ENCODE measurements at regions not wholly inside any gene's neighbourhood (a gene's known extent, or its start where the extent isn't known, plus 50 kb on each side); places are given as distances from the start of the nearest gene placed in this dataset.
"Not testable (repeated sequence)": the region's sequence is repeated elsewhere in the genome, so short reads cannot be mapped to it uniquely, and the experiment has no call there.

DNA sequence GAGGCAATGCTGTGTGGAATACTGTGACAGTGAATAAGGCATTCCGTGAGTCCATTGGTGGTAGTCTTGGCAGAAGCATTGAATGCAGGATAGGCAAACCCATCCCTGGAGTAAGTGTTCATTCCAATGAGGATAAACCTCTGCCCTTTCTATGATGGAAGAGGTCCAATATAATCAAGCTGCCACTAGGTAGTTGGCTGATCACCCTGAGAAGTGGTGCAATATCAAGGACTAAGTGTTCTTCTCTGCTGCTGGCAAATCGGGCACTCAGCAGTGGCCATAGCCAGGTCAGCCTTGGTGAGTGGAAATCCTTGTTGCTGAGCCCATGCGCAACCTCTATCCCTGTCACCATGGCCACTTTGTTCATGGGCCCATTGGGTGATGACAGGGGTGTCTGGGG lies 70.1 kb downstream of the FBXO4 start:
- Mint-ChIP-seq H3K4me3 (no peak overlapping the region), H3K9me3 (peaks cover 11% of the 10 kb centered on the region), H3K27me3 (ENCODE audit: low read depth, poor library complexity) (no peaks in the 10 kb centered on the region), H3K27ac (no peak overlapping the region), H3K4me1 (no peaks in the 10 kb centered on the region), H3K36me3 (ENCODE audit: low read depth) (no peaks in the 10 kb centered on the region)
- TF ChIP-seq, protein P1, sequence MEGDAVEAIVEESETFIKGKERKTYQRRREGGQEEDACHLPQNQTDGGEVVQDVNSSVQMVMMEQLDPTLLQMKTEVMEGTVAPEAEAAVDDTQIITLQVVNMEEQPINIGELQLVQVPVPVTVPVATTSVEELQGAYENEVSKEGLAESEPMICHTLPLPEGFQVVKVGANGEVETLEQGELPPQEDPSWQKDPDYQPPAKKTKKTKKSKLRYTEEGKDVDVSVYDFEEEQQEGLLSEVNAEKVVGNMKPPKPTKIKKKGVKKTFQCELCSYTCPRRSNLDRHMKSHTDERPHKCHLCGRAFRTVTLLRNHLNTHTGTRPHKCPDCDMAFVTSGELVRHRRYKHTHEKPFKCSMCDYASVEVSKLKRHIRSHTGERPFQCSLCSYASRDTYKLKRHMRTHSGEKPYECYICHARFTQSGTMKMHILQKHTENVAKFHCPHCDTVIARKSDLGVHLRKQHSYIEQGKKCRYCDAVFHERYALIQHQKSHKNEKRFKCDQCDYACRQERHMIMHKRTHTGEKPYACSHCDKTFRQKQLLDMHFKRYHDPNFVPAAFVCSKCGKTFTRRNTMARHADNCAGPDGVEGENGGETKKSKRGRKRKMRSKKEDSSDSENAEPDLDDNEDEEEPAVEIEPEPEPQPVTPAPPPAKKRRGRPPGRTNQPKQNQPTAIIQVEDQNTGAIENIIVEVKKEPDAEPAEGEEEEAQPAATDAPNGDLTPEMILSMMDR (IDR thresholded peaks at IDR 0.05): no peak
- DNase-seq: no peak

DNA sequence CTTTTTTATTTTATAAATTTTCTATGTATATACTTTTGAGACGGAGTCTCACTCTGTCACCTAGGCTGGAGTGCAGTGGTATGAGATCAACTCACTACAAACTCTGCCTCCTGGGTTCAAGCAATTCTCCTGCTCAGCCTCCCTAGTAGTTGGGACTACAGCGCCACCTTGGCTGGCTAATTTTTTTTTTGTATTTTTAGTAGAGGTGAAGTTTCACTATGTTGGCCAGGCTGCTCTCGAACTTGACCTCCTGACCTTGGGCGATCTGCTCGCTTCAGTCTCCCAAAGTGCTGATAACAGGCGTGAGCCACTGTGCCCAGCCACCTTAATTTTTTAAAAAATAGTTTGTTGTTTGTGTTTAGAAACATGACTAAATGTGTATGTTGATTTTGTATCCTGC lies 76.6 kb downstream of the FBXO4 start:
- Mint-ChIP-seq H3K36me3 (ENCODE audit: low read depth) (no peaks in the 10 kb centered on the region), H3K4me1 (no peaks in the 10 kb centered on the region), H3K4me3 (no peak overlapping the region), H3K9me3 (peaks cover 11% of the 10 kb centered on the region), H3K27ac (no peak overlapping the region), H3K27me3 (ENCODE audit: low read depth, poor library complexity) (no peaks in the 10 kb centered on the region)
- DNase-seq: no peak
- TF ChIP-seq, protein P1 (IDR thresholded peaks at IDR 0.05): no peak

DNA sequence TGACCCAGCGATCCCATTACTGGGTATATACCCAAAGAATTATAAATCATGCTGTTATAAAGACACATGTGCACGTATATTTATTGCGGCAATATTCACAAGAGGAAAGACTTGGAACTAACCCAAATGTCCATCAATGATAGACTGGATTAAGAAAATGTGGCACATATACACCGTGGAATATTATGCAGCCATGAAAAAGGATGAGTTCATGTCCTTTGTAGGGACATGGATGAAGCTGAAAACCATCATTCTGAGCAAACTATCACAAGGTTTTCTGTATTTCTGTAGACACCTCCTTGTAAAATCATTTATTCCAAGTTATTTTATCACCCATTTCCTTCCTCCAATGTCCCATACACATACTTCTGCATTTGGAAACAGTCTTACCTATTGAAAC lies 78.8 kb downstream of the FBXO4 start:
- not testable (repeated sequence) for H3K4me1 Mint-ChIP-seq; H3K27me3 Mint-ChIP-seq (ENCODE audit: low read depth, poor library complexity)

GRCh38 chr5:42005561-42006153 lies 80.6 kb downstream of the FBXO4 start:
- Mint-ChIP-seq H3K9me3 (no peaks in the 10 kb centered on the region), H3K36me3 (ENCODE audit: low read depth) (no peaks in the 10 kb centered on the region), H3K4me1 (no peaks in the 10 kb centered on the region), H3K27ac (no peak overlapping the region), H3K4me3 (no peak overlapping the region), H3K27me3 (ENCODE audit: low read depth, poor library complexity) (no peaks in the 10 kb centered on the region)
- no peak for DNase-seq
- TF ChIP-seq, protein P1 (IDR thresholded peaks at IDR 0.05): peak; percentile 82

More for the DNA sequence above, 78.8 kb downstream of the FBXO4 start:
- H3K9me3 Mint-ChIP-seq; H3K4me3 Mint-ChIP-seq; H3K27ac Mint-ChIP-seq; DNase-seq; H3K36me3 Mint-ChIP-seq (ENCODE audit: low read depth): not testable (repeated sequence)

DNA sequence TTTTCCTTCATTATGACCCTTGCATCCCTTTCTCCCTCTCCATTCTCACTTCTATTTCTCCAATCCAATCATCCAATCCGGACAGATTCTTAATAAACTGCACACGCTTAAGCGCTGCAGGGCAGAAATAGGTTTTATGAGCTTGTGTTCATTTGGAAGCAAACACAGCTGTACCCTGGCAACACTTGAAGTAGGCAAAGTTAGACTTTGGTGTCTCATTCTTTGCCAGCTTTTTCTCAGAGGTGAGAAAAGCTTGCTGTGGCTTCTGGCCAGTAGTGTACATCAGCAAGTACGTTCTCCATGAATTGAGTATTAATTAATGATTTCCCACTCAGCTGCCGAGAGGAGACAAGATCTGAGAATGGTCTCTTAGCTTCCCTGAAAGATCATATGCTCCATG lies 88.5 kb downstream of the FBXO4 start:
- Mint-ChIP-seq H3K4me3 (no peak overlapping the region), H3K36me3 (ENCODE audit: low read depth) (no peaks in the 10 kb centered on the region), H3K9me3 (no peaks in the 10 kb centered on the region), H3K27me3 (ENCODE audit: low read depth, poor library complexity) (peaks cover 3% of the 10 kb centered on the region), H3K4me1 (no peaks in the 10 kb centered on the region), H3K27ac (no peak overlapping the region)
- TF ChIP-seq, protein P1 (IDR thresholded peaks at IDR 0.05): no peak
- no peak for DNase-seq

GRCh38 chr5:42015254-42015653 lies 90.2 kb downstream of the FBXO4 start:
- DNase-seq: no peak
- Mint-ChIP-seq H3K27me3 (ENCODE audit: low read depth, poor library complexity) (peaks cover 3% of the 10 kb centered on the region), H3K9me3 (no peaks in the 10 kb centered on the region), H3K27ac (no peak overlapping the region), H3K4me1 (no peaks in the 10 kb centered on the region), H3K4me3 (no peak overlapping the region), H3K36me3 (ENCODE audit: low read depth) (no peaks in the 10 kb centered on the region)
- TF ChIP-seq, protein P1 (IDR thresholded peaks at IDR 0.05): no peak
